SK-N-SH (cell line): ENCODE measurements at regions not wholly inside any gene's neighbourhood (a gene's known extent, or its start where the extent isn't known, plus 50 kb on each side); places are given as distances from the start of the nearest gene placed in this dataset.

Source experiments
- CTCF ChIA-PET: fragments of 300-600, 350-600 bp; formaldehyde crosslinking; extraction: SDS; loops from one replicate; lab custom pipeline; 2021; lab: Yijun Ruan, JAX
- POLR2A ChIA-PET: fragments of 350-600 bp; sonication (Branson Sonifier 250); formaldehyde crosslinking; extraction: SDS; loops from one replicate; lab custom pipeline; 2020; ENCODE audit warnings: antibody characterized with exemption, inconsistent platforms; lab: Yijun Ruan, JAX
- DNase-seq: peaks from one replicate; pipeline ENCODE4 v3.0.0; 2012
- H2AFZ ChIP-seq: fragments of 200-600 bp; sonication (generic); 2 replicates; pipeline ENCODE4 v1.8.1; 2016; ENCODE audit warnings: antibody characterized with exemption, mild to moderate bottlenecking, low read depth
- H3F3A ChIP-seq: fragments of 200-600 bp; sonication (generic); replicated peaks from 2 replicates; pipeline ENCODE3; 2016; ENCODE audit warnings: antibody characterized with exemption, mild to moderate bottlenecking; ENCODE audit not compliant: insufficient read depth
- H3K27ac ChIP-seq, 2 experiments: fragments of 200-500 bp in 1 of 2; fragments of 200-600 bp in 1 of 2; sonication (Bioruptor generic) in 1 of 2; sonication (generic), shearing (Covaris generic) in 1 of 2; 2 replicates each; pipeline versions ENCODE4 v1.5.1 to v1.6.1; 2014 to 2016; ENCODE audit warnings: low read depth in 2 of 2, inconsistent platforms in 1 of 2, low read length in 1 of 2, mild to moderate bottlenecking in 1 of 2, mixed read lengths in 1 of 2
- H3K27me3 ChIP-seq: fragments of 200-600 bp; sonication (generic), shearing (Covaris generic); 2 replicates; pipeline ENCODE4 v1.6.1; 2016; ENCODE audit warnings: mixed run types; ENCODE audit not compliant: insufficient read depth
- H3K36me3 ChIP-seq, 2 experiments: fragments of 200-500 bp in 1 of 2; fragments of 200-600 bp in 1 of 2; sonication (Bioruptor generic) in 1 of 2; sonication (generic) in 1 of 2; replicated peaks in 1 of 2; 2 replicates each; pipeline versions ENCODE3 to v1.5.1; 2014 to 2016; ENCODE audit warnings: low read length in 1 of 2, mild to moderate bottlenecking in 1 of 2; ENCODE audit not compliant: insufficient read depth in 2 of 2, control insufficient read depth in 1 of 2
- H3K4me1 ChIP-seq, 2 experiments: fragments of 200-500 bp in 1 of 2; fragments of 200-600 bp in 1 of 2; sonication (Bioruptor generic) in 1 of 2; sonication (generic), shearing (Covaris generic) in 1 of 2; 2 replicates each; pipeline versions ENCODE4 v1.5.1 to v1.6.1; 2014 to 2016; ENCODE audit warnings: low read depth in 1 of 2, low read length in 1 of 2, mixed run types in 1 of 2; ENCODE audit not compliant: insufficient read depth in 2 of 2, control insufficient read depth in 1 of 2
- H3K4me2 ChIP-seq: fragments of 200-600 bp; sonication (generic), shearing (Covaris generic); 2 replicates; pipeline ENCODE4 v1.6.1; 2017; ENCODE audit warnings: mixed run types
- H3K4me3 ChIP-seq, 2 experiments: fragments of 200-500 bp in 1 of 2; fragments of 200-600 bp in 1 of 2; sonication (Bioruptor generic) in 1 of 2; sonication (generic), shearing (Covaris generic) in 1 of 2; 2 replicates each; pipeline versions ENCODE4 v1.5.1 to v1.8.1; 2014 to 2016; ENCODE audit warnings: low read depth in 2 of 2, inconsistent platforms in 1 of 2, low read length in 1 of 2, mild to moderate bottlenecking in 1 of 2, mixed read lengths in 1 of 2, moderate library complexity in 1 of 2
- H3K79me2 ChIP-seq: fragments of 200-600 bp; sonication (generic); 2 replicates; pipeline ENCODE4 v1.8.1; 2017; ENCODE audit warnings: mild to moderate bottlenecking; ENCODE audit not compliant: insufficient read depth
- H3K9ac ChIP-seq: fragments of 200-600 bp; sonication (generic); 2 replicates; pipeline ENCODE4 v1.6.1; 2017; ENCODE audit warnings: mixed run types
- H3K9me2 ChIP-seq: fragments of 200-600 bp; sonication (generic); 2 replicates; pipeline ENCODE4 v1.6.1; 2017; ENCODE audit warnings: mixed run types
- H3K9me3 ChIP-seq: fragments of 200-600 bp; sonication (generic); 2 replicates; pipeline ENCODE4 v1.6.1; 2017; ENCODE audit warnings: mixed run types, mild to moderate bottlenecking, moderate library complexity
- H4K20me1 ChIP-seq: fragments of 200-600 bp; sonication (generic); 2 replicates; pipeline ENCODE4 v1.6.1; 2017; ENCODE audit warnings: mild to moderate bottlenecking, mixed run types; ENCODE audit not compliant: insufficient read depth
- CHD2 ChIP-seq: fragments of 150-350 bp; IDR thresholded peaks from 2 replicates; pipeline ENCODE4 v1.6.1; 2018; ENCODE audit warnings: low read length; ENCODE audit not compliant: partially characterized antibody
- ELF1 ChIP-seq: IDR thresholded peaks from 2 replicates; pipeline ENCODE4 v1.4.0; 2012
- EP300 ChIP-seq, 2 experiments: IDR thresholded peaks; 2 replicates each; pipeline versions ENCODE4 v1.4.0 to v1.6.1; 2012; ENCODE audit warnings: borderline replicate concordance in 1 of 2, low read depth in 1 of 2, low read length in 1 of 2
- EZH2phosphoT487 ChIP-seq: fragments of 200-600 bp; sonication (generic); IDR thresholded peaks from 2 replicates; pipeline ENCODE4 v1.6.1; 2017; ENCODE audit warnings: low read depth, mixed run types, mild to moderate bottlenecking, antibody characterized with exemption, moderate library complexity, borderline replicate concordance
- FOSL2 ChIP-seq: IDR thresholded peaks from 2 replicates; pipeline ENCODE4 v1.4.0; 2012; ENCODE audit warnings: low read depth, mild to moderate bottlenecking, moderate library complexity, borderline replicate concordance
- FOXJ3 ChIP-seq: sonication (generic); formaldehyde crosslinking; IDR thresholded peaks from 2 replicates; pipeline ENCODE4 v1.5.1; 2020; ENCODE audit warnings: mild to moderate bottlenecking, missing genetic modification reagents
- GATA2 ChIP-seq: sonication (generic); formaldehyde crosslinking; IDR thresholded peaks from 2 replicates; pipeline ENCODE4 v1.5.0; 2020; ENCODE audit warnings: mild to moderate bottlenecking, missing genetic modification reagents
- MXI1 ChIP-seq: IDR thresholded peaks from 2 replicates; pipeline ENCODE4 v1.6.1; 2012; ENCODE audit warnings: mild to moderate bottlenecking, low read depth, low read length, improper control_type of control experiment
- NFIC ChIP-seq: IDR thresholded peaks from 2 replicates; pipeline ENCODE4 v1.4.0; 2012; ENCODE audit warnings: borderline replicate concordance
- NRF1 ChIP-seq: IDR thresholded peaks from 2 replicates; pipeline ENCODE4 v1.6.1; 2012; ENCODE audit warnings: low read depth, mild to moderate bottlenecking, low read length
- POLR2AphosphoS5 ChIP-seq: IDR thresholded peaks from 2 replicates; pipeline ENCODE4 v1.6.1; 2012; ENCODE audit warnings: low read depth, low read length
- RAD21 ChIP-seq: IDR thresholded peaks from 2 replicates; pipeline ENCODE4 v1.6.1; 2012; ENCODE audit warnings: mild to moderate bottlenecking, low read length
- RCOR1 ChIP-seq: fragments of 150-350 bp; IDR thresholded peaks from 2 replicates; pipeline ENCODE4 v1.6.1; 2017; ENCODE audit warnings: antibody characterized with exemption, low read length
- TAF1 ChIP-seq: IDR thresholded peaks from 2 replicates; pipeline ENCODE4 v1.6.1; 2012; ENCODE audit warnings: low read depth, mild to moderate bottlenecking, low read length, moderate library complexity, borderline replicate concordance
- TCF12 ChIP-seq: IDR thresholded peaks from 2 replicates; pipeline ENCODE4 v1.4.0; 2012
- YY1 ChIP-seq: IDR thresholded peaks from 2 replicates; pipeline ENCODE4 v1.4.0; 2012; ENCODE audit warnings: low read depth, mild to moderate bottlenecking
- WGBS: methylation state at CpG from one replicate; pipeline ENCODE4 v1.1.6; 2017; ENCODE audit warnings: low lambda C conversion rate; 5-methylcytosine and 5-hydroxymethylcytosine counted together
- TF ChIP-seq, protein P1 (sequence below): IDR thresholded peaks from 2 replicates; pipeline ENCODE4; 2012
- TF ChIP-seq, protein P2 (sequence below): IDR thresholded peaks from 2 replicates; pipeline ENCODE4 v1.4.0; 2012; ENCODE audit warnings: low read depth
- TF ChIP-seq, protein P3 (sequence below): fragments of 200-600 bp; sonication (generic); IDR thresholded peaks from 2 replicates; pipeline ENCODE4 v1.6.1; 2017; ENCODE audit warnings: antibody characterized with exemption, mild to moderate bottlenecking, moderate library complexity

DNA sequence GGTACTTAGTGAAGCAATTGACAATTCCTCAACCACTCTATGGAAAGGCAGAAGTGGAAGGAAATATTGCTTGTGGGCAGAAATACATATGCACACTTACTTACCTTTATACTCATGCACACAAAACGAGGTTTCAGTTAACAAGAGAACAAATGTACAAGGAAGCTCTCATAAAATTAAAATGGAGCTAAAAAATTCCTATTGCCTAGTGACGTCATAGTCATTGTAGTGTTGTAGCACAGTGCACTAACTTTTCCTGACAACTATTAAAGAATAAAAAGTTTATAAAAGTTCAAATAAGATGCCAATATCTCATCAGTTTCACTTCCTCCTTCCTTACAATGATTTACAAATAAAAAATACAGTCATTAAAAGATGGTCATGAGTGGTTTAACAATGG, 1161.9 kb upstream of the NRXN1 start:
- Histone ChIP-seq H3K27me3 (no peaks in the 10 kb centered on the region), H4K20me1 (no peaks in the 10 kb centered on the region), H3K4me3 (no peak overlapping the region), H3K9me2 (no peaks in the 10 kb centered on the region), H3K4me1 (no peaks in the 10 kb centered on the region), H3K9ac (no peak overlapping the region), H3K9me3 (no peaks in the 10 kb centered on the region), H3K4me2 (no peak overlapping the region), H3K79me2 (no peaks in the 10 kb centered on the region), H3F3A (no peaks in the 10 kb centered on the region), H3K36me3 (no peaks in the 10 kb centered on the region), H3K27ac (no peak overlapping the region), H2AFZ (no peak overlapping the region)
- 7% methylated on average over 2 of the region's 2 CpGs for WGBS
- ChIA-PET POLR2A (no interaction called here), CTCF (no interaction called here)
- DNase-seq, result no peak
- TF ChIP-seq RAD21 (no peak), EZH2phosphoT487 (no peak)

DNA sequence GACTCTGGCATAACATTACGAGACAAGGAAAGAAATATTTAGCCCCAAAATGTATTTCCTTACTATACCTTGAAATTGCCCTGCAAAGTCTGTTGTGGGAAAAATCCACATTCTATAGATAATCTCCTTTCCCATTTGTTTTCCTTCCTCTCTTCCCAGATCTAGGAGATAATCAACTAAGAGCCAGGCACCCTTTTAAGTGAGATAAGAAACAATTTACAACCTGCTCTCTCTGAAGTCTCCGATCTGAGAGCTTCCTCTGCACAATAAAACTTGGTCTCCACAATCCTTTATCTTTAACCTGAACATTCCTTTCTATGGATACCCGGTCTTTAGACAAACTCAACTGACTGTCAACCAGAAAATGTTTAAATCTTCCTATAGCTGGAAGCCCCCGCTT, 1160.7 kb upstream of the NRXN1 start:
- H3K27ac ChIP-seq, result no peak overlapping the region
- no peaks in the 10 kb centered on the region for H3K79me2 ChIP-seq
- no peaks in the 10 kb centered on the region for H3K36me3 ChIP-seq
- H3K9me3 ChIP-seq, result no peaks in the 10 kb centered on the region
- ChIA-PET POLR2A (no interaction called here), CTCF (no interaction called here)
- H2AFZ ChIP-seq, result no peak overlapping the region
- TF ChIP-seq ELF1 (no peak), POLR2AphosphoS5 (no peak), TAF1 (no peak), EP300 (IDR thresholded peaks at IDR 0.05; ENCODE audit: borderline replicate concordance in 1 of 2, low read depth in 1 of 2, low read length in 1 of 2) (no peak), GATA2 (CRISPR knock-in tag) (no peak), TCF12 (no peak), RCOR1 (no peak), MXI1 (no peak)
- TF ChIP-seq, protein P1, sequence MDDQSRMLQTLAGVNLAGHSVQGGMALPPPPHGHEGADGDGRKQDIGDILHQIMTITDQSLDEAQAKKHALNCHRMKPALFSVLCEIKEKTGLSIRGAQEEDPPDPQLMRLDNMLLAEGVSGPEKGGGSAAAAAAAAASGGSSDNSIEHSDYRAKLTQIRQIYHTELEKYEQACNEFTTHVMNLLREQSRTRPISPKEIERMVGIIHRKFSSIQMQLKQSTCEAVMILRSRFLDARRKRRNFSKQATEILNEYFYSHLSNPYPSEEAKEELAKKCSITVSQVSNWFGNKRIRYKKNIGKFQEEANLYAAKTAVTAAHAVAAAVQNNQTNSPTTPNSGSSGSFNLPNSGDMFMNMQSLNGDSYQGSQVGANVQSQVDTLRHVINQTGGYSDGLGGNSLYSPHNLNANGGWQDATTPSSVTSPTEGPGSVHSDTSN, result no peak
- H4K20me1 ChIP-seq, result no peaks in the 10 kb centered on the region
- no peak overlapping the region for H3K4me3 ChIP-seq
- no peaks in the 10 kb centered on the region for H3K27me3 ChIP-seq
- H3F3A ChIP-seq, result no peaks in the 10 kb centered on the region
- H3K4me2 ChIP-seq, result no peak overlapping the region
- no peaks in the 10 kb centered on the region for H3K9me2 ChIP-seq
- no peak overlapping the region for H3K9ac ChIP-seq
- no peaks in the 10 kb centered on the region for H3K4me1 ChIP-seq
- no peak for DNase-seq
- 6% methylated on average over 4 of the region's 4 CpGs for whole genome bisulfite sequencing

DNA sequence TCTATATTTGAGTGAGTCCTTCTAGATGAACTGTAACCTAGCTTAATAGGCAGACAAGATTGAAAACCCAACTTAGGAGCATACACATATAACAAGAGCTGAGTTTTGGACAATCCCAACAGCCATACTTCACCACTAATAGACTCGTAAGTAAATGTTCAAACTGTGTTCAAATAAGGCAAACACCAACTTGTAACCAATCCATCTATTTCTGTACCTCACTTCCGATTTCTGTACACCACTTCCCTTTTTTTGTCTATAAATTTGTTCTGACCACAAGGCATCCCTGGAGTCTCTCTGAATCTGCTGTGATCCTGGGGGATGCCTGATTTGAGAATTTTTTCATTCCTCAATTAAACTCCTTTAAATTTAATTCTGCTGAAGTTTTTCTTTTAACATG, 1149.1 kb upstream of the NRXN1 start:
- H3K27me3 ChIP-seq, result no peaks in the 10 kb centered on the region
- no peak overlapping the region for H3K4me3 ChIP-seq
- no peak for DNase-seq
- no peaks in the 10 kb centered on the region for H3F3A ChIP-seq
- ChIA-PET CTCF (no interaction called here), POLR2A (no interaction called here)
- H3K9ac ChIP-seq, result no peak overlapping the region
- H3K36me3 ChIP-seq, result no peaks in the 10 kb centered on the region
- H2AFZ ChIP-seq, result no peak overlapping the region
- H3K4me1 ChIP-seq, result no peaks in the 10 kb centered on the region
- H4K20me1 ChIP-seq, result no peaks in the 10 kb centered on the region
- H3K4me2 ChIP-seq, result no peak overlapping the region
- no peaks in the 10 kb centered on the region for H3K9me2 ChIP-seq
- no peak overlapping the region for H3K27ac ChIP-seq
- WGBS, result 2% methylated on average over 2 of the region's 2 CpGs
- no peaks in the 10 kb centered on the region for H3K9me3 ChIP-seq
- H3K79me2 ChIP-seq, result no peaks in the 10 kb centered on the region
- TF ChIP-seq YY1 (no peak), RCOR1 (no peak), NRF1 (no peak), RAD21 (no peak), NFIC (no peak), FOSL2 (no peak), CHD2 (no peak), FOXJ3 (CRISPR knock-in tag) (no peak)
- TF ChIP-seq, protein P2, sequence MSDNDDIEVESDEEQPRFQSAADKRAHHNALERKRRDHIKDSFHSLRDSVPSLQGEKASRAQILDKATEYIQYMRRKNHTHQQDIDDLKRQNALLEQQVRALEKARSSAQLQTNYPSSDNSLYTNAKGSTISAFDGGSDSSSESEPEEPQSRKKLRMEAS, result no peak
- TF ChIP-seq, protein P3, sequence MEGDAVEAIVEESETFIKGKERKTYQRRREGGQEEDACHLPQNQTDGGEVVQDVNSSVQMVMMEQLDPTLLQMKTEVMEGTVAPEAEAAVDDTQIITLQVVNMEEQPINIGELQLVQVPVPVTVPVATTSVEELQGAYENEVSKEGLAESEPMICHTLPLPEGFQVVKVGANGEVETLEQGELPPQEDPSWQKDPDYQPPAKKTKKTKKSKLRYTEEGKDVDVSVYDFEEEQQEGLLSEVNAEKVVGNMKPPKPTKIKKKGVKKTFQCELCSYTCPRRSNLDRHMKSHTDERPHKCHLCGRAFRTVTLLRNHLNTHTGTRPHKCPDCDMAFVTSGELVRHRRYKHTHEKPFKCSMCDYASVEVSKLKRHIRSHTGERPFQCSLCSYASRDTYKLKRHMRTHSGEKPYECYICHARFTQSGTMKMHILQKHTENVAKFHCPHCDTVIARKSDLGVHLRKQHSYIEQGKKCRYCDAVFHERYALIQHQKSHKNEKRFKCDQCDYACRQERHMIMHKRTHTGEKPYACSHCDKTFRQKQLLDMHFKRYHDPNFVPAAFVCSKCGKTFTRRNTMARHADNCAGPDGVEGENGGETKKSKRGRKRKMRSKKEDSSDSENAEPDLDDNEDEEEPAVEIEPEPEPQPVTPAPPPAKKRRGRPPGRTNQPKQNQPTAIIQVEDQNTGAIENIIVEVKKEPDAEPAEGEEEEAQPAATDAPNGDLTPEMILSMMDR, result no peak
